HL-60 (cell line): ENCODE measurements at regions not wholly inside any gene's neighbourhood (a gene's known extent, or its start where the extent isn't known, plus 50 kb on each side); places are given as distances from the start of the nearest gene placed in this dataset.
"Not testable (repeated sequence)": the region's sequence is repeated elsewhere in the genome, so short reads cannot be mapped to it uniquely, and the experiment has no call there.

ENCODE experiments used
- CTCF ChIP-seq: IDR thresholded peaks from one replicate; pipeline ENCODE4 v1.5.1; 2011; ENCODE audit warnings: low read length, control low read depth, inconsistent platforms; ENCODE audit not compliant: insufficient read depth
- POLR2AphosphoS5 ChIP-seq: IDR thresholded peaks from 2 replicates; pipeline ENCODE4 v1.6.1; 2012; ENCODE audit warnings: low read depth
- REST ChIP-seq: IDR thresholded peaks from 2 replicates; pipeline ENCODE4 v1.6.1; 2012; ENCODE audit warnings: low read depth; ENCODE audit not compliant: insufficient replicate concordance

DNA sequence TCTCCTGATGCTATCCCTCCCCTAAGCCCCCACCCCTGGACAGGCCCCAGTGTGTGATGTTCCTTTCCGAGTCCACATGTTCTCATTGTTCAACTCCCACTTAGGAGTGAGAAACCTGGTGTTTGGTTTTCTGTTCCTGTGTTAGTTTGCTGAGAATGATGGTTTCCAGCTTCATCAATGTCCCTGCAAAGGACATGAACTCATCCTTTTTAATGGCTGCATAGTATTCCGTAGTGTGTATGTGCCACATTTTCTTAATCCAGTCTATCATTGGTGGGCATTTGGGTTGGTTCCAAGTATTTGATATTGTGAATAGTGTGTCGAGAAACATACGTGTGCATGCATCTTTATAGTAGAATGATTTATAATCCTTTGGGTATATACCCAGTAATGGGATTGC is 80.0 kb upstream of the SGO1 start:
- not testable (repeated sequence) for TF ChIP-seq CTCF, REST, POLR2AphosphoS5
